COLO668 (cell line): ENCODE measurements at regions not wholly inside any gene's neighbourhood (a gene's known extent, or its start where the extent isn't known, plus 50 kb on each side); places are given as distances from the start of the nearest gene placed in this dataset.
"Not testable (repeated sequence)": the region's sequence is repeated elsewhere in the genome, so short reads cannot be mapped to it uniquely, and the experiment has no call there.

Experiments used
- DNase-seq: peaks from one replicate; lab custom pipeline; 2025; ENCODE audit not compliant: unreplicated experiment; lab: John Stamatoyannopoulos, UW

DNA sequence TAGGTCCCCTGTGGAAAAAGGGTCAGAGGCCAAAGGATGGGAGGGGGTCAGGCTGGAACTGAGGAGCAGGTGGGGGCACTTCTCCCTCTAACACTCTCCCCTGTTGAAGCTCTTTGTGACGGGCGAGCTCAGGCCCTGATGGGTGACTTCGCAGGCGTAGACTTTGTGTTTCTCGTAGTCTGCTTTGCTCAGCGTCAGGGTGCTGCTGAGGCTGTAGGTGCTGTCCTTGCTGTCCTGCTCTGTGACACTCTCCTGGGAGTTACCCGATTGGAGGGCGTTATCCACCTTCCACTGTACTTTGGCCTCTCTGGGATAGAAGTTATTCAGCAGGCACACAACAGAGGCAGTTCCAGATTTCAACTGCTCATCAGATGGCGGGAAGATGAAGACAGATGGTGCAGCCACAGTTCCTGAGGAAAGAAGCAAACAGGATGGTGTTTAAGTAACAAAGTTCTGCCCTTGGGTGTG lies 165.8 kb downstream of the RPIA start:
- DNase-seq: no peak

DNA sequence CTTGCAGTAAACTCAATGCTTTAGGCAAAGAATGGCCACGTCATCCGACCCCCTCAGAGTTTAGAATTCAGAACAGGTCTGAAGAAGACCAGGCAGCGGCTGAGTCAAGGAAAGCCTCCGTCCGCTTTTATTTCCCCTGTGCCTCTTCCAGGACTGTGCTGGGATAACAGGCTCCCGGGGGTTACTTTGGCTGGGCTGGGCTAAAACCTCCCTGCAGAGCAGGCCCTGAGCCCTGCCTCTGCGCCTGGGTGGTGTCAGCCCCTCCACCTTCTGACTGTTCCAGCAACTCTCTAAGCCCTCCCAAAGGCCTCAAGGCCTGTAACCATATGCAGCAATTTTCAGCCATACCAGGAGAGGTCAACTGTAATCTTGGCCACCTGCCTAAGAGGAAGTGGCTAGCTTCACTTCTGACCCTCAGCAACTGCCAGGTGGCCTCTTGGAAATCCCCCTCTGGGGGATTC lies 166.5 kb downstream of the RPIA start:
- DNase-seq: no peak

DNA sequence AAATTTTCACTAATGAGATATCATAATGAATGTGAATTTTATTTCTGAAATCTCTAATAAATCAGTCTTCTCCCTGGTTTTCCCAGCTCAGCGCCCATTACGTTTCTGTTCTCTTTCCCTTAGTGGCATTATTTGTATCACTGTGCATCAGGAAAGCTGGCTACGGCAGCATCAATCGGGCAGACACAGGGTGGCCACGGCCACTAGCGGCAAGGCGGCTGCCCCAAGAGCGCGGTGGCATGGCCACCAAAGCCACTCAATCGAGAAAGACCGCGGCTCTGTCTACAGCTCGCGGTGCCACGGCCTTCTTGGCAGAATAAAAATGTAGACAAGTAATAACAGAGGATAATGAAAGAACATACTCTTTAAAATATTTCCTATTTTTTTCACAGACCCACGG lies 168.0 kb downstream of the RPIA start:
- DNase-seq: no peak

DNA sequence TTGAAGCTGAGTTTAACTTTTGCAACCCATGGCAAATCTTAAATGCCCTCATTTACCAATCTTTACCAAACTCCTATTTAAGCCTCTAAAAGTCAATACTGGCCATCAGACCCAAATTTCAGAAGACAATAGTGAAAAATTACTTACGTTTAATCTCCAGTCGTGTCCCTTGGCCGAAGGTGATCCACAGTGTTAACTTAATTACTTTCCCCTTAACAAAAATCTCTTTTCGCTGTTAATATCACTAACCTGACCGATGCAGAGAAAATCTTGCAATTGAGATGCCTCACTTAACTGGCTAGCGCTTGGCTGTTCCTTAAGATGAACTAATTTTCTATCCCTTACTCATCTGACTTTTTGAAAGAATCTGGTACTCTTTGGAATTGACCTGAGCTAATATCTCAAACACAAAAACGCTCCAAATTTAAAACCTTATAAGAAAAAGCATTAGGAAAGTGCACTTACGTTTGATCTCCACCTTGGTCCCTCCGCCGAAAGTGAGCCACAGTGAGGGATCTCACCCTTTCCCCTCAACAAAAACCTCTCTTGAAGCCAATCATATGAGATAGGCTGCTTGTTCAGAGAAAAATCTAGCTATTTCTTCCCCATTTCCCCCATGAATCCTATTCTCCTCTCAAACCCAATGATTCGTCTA lies 169.1 kb downstream of the RPIA start:
- DNase-seq: no peak

DNA sequence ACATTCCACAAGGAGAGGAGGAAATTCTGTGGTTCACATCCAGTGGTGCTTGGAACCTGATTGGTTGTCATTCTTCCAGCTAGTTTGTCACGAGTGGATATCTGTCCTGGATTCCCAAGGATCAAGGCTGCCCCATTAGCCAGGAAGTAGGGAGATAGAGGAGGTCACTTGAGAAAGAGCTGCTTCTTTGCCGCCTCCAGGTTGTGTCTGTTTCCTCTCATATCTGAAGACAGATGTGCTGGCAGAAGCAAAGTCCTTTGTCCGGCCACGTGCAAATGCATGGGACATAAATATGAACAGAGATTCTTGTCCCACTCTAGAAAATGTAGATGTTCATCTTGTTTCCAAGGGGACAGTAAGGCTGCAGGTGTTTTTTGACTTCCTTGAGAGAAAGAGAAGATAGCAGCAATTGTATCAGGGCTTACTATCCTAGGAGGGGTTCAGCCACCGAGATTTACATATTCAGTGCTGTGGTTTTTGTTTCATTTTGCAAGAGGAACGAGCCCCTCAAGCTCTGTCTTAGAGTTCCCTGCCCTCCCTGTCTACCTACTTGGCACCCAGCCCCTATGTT lies 174.4 kb downstream of the RPIA start:
- no peak for DNase-seq

DNA sequence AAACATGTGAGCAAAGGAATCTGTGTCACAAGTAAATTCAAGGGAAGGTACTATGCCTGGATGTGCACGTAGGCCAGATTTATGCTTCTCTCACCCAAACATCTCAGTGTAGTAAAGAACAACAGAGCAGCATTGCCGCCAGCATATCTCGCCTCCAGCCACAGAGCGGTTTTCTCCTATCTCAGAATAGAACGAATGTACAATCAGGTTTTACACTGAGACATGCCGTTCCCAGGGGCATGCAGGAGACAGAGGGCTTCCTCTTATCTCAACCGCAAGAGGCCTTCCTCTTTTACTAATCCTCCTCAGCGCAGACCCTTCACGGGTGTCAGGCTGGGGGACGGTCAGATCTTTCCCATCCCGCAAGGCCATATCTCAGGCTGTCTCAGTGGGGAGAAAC lies 175.3 kb downstream of the RPIA start:
- no peak for DNase-seq

DNA sequence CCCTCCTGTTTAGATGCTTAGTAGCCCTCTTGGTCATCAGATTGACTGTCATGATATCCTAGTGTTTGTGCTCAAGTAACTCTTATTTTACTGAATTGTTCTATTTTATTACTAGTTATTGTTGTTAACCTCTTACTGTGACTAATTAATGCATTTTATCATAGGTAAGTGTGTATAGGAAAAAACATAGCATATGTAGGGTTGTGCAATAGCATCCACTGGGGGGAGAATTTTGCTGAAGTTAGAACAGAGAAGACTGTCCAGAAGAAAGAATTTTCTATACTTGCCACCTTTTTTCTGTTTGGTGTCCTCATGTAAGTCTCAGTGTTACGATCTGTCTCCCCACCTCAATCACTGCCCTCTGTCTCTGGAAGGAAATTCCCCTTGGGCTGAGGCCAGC lies 177.4 kb downstream of the RPIA start:
- no peak for DNase-seq

DNA sequence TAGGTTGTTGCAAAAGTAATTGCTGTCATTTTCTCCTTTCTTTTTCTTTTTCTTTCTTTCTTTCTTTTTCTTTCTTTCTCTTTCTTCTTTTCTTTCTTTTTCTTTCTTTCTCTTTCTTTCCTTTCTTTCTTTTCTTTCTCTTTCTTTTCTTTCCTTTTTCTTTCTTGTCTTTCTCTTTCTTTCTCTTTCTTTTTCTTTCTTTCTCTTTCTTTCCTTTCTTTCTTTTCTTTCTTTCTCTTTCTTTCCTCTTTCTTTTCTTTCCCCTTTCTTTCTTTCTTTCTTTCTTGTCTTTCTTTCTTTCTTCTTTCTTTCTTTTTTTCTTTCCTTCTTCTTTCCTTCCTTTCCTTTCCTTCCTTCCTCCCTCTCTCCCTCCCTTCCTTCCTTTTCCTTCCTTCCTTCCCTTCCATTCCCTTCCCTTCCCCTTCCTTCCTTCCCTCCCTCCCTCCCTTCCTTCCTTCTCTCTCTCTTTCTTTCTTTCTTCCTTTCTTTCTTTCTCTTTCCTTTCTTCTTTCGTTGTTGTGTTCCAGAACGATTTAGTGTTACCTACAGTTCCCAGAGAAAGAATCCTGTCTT lies 178.9 kb downstream of the RPIA start:
- DNase-seq: no peak

DNA sequence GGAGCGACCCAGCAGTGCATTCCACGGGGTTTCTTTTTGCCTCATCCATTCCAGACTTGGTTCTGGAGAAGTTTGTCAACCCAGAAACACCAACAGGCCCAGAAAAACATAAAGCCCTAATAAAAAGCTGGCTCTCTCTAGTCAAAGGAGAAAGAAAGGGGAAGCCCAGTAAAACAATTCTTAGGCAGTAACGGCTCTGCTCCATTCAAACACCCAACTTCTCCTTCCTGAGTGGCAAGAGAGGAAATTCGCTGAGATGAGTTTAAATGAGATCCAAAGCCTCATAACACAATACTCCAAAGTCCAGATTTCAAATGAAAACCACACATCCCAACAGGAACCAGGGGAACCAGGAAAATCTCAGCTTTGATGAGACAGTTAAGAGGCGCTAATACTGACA lies 179.9 kb downstream of the RPIA start:
- no peak for DNase-seq

DNA sequence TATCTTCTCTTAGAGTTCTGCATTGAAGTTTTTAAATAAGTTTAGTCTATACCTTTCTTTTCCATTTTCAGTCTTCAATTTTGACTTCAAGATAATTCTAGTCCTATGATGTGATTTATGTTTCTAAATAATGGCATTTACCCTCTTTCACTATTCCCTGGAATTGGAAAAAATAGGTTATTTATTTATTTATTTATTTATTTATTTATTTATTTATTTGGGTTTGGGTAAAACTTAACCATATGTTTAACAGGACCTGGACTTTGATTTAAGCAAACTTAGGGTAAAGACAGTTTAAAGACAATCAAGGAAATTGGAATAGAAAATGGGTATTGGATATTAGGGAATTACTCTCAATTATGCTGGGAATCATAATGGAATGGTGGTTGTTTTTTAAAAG lies 182.1 kb downstream of the RPIA start:
- DNase-seq: no peak

DNA sequence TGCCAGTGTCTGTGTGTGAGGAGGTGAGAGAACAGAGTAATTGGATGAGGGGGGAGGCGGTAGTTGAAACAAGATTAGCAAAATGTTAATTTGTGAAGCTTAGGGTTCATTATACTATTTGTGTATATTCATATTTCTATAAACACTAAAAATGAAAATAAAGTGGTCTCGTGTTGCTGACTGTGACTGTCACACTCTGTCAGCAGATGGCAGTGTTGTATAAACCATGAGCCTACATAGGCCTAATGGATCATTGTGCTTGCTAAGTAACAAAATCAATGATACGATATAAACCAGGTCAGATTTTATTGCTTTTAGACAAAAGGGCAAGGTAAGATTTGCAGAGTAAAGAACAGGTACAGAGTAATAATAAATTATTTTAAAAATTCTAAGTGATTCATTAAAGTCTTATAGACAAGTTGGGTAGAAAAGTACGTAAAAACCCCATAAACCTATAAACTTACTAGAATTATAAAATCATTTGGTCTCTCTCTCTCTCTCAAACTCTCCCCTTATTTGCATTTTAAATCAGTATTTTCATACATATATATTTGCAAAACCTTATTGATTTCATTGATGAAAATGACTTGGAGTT lies 182.7 kb downstream of the RPIA start:
- peak; percentile 43 for DNase-seq

DNA sequence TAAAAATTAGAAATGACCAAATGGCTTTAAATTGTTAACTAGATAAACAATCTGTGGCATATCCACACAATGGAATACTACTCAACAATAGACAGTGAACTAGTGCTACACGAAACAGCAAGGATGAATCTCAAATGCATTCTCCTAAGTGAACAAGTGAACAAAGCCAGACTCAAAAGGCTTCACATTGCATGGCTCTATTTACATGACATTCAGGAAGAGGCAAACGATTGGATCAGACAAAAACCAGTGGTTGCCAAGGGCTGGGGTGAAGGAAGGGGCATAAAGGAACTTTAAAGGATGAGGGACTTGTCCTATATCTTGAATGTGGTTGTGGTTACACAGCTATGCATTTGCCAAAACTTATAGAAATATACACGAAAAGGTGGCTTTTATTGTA lies 184.3 kb downstream of the RPIA start:
- no peak for DNase-seq

DNA sequence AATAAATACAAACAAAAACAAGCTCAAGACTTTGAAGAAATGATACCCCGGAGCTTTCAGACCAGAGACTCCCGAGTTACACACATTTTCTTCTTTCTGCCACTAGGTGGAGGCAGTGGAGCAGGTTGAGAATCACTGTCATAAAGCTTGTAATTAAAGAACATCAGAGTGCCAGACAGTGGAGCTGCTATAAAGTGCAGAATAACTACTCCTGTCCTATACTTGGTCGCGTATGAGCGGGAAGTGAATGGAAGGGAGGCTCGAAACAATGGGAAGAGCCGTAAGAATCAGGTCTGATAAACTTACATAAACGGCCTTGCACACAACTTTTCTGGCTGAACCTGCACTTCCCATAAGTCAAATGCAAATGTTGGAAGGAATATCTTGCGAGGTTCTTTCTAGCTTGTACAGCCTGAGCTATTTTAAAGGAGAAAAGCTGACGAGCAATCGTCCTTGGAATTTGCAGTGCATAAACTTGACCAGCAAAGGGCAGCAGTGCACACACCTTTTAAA lies 189.0 kb downstream of the RPIA start:
- peak; percentile 23 for DNase-seq

DNA sequence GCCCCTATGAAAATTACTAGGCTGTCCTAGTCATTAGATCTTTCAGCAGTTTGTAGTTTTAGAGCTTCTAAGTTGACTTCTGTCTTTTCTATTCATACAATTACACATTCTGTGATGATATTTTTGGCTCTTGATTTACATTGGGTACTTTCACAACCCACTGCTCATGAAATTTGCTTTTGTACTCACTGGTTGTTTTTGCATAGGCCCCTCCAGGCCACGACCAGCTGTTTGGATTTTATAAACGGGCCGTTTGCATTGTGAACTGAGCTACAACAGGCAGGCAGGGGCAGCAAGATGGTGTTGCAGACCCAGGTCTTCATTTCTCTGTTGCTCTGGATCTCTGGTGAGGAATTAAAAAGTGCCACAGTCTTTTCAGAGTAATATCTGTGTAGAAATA lies 193.8 kb downstream of the RPIA start:
- no peak for DNase-seq

DNA sequence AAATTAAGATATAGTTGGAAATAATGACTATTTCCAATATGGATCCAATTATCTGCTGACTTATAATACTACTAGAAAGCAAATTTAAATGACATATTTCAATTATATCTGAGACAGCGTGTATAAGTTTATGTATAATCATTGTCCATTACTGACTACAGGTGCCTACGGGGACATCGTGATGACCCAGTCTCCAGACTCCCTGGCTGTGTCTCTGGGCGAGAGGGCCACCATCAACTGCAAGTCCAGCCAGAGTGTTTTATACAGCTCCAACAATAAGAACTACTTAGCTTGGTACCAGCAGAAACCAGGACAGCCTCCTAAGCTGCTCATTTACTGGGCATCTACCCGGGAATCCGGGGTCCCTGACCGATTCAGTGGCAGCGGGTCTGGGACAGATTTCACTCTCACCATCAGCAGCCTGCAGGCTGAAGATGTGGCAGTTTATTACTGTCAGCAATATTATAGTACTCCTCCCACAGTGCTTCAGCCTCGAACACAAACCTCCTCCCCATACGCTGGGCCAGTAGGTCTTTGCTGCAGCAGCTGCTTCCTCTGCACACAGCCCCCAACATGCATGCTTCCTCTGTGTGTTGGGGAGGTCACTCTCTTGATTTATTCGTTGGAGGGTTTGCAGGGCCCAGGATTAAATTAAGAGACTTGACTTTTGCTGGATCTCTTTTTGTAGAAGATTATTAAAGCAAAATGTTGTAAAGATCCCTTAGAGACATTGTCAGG lies 194.4 kb downstream of the RPIA start:
- no peak for DNase-seq

DNA sequence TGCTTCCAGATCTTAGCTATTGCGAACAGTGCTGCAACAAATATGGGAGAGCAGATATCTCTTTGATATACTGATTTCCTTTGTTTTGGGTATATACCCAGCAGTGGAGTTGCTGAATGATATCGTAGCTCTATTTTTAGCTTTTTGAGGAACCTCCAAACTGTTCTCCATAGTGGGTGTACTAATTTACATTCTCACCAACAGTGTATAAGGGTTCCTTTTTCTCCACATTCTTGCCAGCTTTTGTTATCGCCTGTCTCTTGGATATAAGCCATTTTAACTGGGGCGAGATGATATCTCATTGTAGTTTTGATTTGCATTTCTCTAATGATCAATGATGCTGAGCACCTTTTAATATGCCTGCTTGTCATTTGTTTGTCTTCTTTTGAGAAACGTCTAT lies 196.0 kb downstream of the RPIA start:
- DNase-seq: not testable (repeated sequence)

DNA sequence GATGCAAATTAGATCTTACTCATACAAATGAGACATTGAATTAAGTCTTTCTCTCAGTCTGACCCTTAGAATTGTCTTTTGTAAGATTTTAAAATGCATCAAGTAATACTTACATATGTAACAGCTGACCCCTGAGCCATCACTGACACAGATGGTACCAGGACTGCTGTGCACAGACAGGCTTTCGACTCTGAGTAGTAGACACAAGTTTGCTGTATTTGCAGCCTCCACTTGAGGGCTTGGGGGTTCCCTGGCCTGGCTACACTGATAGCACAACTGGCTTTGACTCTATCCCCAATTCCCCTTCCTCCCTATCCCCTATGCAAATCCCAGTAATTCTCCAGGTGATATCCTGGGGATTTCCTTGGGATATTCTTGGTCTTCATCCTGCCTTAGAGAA lies 200.7 kb downstream of the RPIA start:
- DNase-seq: no peak

DNA sequence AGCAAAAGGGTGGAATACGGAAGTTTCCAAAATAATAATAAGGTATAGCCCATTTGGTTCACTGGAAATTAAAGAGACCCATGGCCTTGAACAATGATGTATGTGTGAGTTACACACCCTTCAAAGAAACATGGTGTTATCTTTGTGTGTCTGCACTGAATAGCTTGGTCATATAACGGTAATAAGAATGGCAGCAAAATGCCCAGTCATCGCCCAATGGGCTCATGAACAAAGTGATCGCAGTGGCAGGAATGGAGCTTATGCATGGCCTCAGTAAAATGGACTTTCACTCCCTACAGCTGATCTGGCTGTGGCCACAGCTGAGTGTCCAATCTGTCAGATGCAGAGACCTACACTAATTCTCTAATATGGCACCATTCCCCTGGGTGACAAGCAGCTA lies 201.3 kb downstream of the RPIA start:
- no peak for DNase-seq

DNA sequence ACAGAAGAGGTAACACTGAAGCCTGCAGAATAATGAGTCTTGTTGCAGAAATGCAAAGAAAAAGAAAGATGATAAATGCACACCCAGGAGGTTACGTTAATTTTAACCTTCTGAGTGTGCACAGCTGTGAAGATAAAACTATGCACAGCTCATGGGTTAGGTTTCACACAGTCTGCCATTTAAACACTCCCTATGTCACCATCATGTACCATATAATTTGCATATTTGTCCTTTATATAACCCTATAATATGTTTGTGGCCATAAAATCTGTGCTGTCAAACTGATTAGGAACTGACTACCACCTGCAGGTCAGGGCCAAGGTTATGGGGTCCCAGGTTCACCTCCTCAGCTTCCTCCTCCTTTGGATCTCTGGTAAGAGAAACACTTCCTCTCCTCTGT lies 205.5 kb downstream of the RPIA start:
- no peak for DNase-seq

DNA sequence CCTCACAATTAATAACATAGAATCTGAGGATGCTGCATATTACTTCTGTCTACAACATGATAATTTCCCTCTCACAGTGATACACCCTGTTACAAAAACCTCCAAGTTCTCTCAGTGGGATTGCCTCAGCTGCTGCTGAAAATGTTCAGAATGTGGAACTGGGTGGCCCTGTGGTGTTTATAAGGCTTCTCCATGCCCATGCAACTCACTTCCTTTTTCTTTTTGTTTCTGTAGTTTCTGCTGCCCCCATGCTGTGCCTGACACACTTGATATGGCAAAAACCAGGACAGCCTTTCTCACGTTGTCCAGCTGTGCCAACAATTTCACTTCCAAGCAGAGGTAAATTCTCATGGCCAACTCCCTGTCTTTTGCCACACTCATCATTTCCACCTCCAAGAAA lies 206.2 kb downstream of the RPIA start:
- no peak for DNase-seq

DNA sequence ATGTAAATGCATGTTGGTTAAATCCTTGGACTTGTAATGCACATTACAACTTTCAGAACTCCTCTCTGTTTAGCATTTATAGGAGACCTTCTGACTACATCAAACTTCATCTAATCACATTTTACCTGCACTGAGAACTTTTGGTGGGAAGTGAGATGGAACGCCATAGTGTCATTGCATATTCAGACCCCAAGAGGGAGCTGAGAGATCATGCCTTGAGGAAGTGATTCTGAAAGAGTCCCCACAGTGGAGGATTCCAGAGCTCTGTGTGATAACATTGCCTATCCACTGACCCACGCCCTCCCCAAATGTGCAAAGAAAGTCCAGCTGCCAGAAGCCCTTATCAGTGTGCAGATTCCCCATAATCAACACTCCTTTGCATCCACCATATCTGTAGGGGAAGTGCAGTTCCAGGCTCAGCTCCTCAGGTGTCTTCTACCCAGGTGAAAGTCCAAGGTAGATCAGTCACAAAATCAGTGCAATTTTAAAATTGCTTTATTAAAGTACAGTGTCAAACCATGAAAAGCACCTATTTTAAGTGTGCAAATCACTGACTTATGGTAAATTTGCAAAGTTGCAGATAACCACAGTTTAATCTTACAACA lies 212.4 kb downstream of the RPIA start:
- DNase-seq: no peak
